IPS DF 4.7 (cell line): ENCODE measurements at regions not wholly inside any gene's neighbourhood (a gene's known extent, or its start where the extent isn't known, plus 50 kb on each side); places are given as distances from the start of the nearest gene placed in this dataset.
"Not testable (repeated sequence)": the region's sequence is repeated elsewhere in the genome, so short reads cannot be mapped to it uniquely, and the experiment has no call there.

Experiments used
- DNase-seq: peaks from one replicate; pipeline ENCODE4 v3.0.0-alpha.2; 2013; ENCODE audit warnings: low spot score; ENCODE audit errors: extremely low read depth

DNA sequence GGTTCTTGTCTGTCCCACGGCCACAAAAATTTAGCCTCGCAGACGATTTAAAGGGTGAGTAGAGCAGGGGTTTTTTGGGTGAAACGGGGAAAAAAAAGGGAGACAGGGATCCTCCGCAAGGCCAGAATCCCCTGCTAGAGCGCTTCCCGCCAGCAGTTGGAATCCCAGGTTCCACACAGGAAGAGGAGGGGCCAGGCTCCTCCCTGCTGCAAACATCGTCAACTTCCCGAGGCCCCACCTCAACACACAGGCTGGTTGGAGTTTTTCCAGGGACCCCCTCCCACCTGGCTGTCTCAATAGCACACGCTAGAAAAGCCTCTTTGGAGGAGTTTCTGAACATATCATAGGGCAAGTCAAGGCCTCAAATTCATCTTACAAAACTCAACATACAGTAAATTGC lies 112.7 kb downstream of the MTERF1 start:
- DNase-seq, result no peak

GRCh38 chr7:91771394-91771793 lies 109.1 kb downstream of the MTERF1 start:
- DNase-seq, result no peak

DNA sequence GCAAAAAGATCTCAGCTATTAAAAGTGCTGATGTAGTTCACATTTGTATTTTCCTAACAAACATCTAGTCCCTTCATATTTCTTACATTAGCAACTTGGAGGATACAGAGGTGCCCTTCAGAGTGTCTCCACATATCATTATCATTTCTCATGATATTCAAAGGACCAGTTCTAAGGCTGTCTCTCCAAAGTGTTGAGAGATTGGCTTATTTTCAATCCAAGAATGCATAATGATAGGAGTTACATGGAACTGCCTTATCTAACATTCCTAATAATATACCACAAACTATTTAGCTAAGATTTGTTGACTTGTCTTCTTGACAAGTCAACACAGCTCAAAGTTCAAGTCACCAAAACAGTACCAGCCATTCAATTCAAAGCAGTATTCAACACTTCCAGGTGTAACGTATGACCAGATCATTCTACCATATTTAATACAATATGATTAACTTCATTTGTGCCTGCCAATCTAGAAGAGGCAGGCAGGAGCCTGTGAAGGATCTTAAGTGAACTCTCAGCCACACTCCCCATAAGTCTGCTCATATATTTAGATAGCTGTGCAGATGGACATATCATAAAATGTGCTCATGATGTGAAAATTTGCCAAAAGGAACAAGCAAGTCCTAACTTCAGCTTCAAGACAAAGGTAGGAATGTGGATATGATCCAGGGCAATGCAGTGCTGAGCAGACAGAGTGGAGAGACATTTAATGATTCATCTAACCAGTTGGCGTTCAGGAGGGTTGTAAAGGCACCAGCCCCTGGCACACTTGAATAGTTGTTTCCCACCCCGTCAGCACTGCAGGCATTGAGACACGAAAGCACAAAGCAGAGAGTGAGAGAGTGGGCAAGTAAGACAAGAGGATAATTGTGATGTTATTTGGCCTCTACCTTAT lies 108.3 kb downstream of the MTERF1 start:
- no peak for DNase-seq

GRCh38 chr7:91776171-91776570 lies 104.3 kb downstream of the MTERF1 start:
- DNase-seq, result no peak

DNA sequence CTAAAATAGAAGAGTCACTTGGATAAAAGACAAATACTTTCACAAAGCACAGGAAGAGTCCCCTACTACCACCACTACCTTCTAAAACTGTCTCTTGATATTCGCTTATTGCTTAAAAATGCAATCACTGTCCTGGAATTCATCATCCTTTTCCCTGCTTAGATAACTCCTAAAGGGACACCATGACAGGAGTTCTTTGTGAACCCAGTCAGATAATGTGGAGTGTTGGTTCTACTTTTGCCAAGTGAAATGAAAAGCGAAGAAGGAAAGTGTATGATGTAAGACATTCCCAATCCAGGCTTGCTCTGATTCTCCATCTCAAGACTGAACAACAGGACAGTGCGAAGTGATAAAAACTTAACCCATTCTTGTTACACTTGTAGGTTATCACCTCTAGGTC lies 103.0 kb downstream of the MTERF1 start:
- DNase-seq, result no peak

DNA sequence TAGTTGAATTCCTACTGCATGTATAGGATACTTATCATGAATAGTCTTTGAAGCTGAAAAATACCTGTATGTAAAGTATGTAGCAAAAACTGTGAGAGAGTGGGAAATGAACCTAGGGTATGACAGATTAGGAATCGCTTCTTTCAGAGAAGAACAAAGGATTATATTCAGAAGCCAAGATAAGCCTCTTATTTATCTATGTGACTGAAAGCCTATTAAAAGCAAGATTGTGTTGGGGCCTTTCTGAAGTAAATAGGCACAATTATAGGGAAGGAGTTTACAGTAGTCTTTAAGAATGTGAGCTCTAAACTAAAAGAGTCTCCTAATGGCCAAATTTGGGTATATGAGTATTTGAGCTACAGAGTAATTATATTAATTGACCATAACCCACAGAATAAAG lies 102.1 kb downstream of the MTERF1 start:
- no peak for DNase-seq

DNA sequence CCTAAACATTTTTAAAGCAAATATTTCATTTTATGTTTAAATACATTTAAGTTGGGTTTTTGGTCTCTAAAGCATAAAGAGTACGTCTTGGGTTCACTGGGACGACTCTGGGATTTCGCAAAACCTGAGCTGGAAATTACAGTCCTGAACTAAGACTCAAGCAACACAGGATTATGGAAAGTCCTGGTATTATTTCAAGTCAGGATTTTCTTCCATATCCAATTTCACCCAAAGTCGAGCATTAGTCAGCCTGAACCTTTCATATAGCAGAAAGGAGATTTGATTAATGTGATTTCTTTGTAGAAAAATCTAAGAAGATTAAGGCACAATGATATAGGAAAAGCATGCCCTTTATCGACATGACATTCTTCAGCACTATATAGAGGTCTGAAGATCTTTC lies 100.0 kb downstream of the MTERF1 start:
- DNase-seq, result no peak

DNA sequence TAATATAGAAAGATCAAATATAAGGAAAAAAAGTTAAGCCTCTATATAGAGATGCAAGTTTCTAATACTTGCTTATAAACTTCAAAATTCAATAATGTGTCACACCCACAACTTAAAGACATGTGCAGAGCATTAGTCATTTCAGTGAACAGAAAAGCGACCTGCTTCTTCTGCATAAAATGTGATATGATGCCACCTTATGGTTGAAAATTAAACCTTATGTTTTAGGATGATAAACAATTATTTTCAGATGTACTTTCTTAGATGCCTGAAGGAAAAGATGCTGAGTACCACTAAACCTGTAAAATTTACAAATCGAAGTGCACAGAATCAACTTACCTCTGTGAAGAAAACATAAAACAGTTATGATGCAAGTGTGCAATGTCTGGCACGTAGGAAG lies 96.0 kb downstream of the MTERF1 start:
- no peak for DNase-seq

GRCh38 chr7:91787931-91788330 lies 92.6 kb downstream of the MTERF1 start:
- no peak for DNase-seq

DNA sequence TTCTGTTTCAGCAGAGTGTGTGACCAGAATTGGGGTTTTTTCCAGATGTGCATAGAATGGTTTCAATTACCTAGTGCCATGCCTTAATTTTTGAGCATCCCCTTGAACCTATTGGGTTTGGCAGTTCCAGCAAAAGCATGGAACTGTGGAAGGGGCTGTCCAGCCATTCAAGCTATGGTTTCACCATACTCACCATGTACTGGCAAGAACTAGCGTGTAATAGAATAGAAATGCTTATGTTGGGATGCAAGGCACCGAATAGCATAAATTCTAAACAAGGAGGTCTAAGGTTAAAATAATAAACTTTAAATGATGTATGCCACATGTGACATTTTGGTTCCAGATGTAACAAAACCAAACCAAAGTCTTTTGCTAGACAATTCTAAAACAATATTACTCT lies 91.4 kb downstream of the MTERF1 start:
- no peak for DNase-seq

GRCh38 chr7:91789558-91789957 lies 90.9 kb downstream of the MTERF1 start:
- DNase-seq, result no peak

- DNase-seq, result not testable (repeated sequence)
Measured at GRCh38 chr7:91790646-91791045, 89.9 kb downstream of the MTERF1 start.

- DNase-seq, result no peak
Measured at GRCh38 chr7:91796122-91796521, 84.4 kb downstream of the MTERF1 start.

- DNase-seq, result no peak
Measured at GRCh38 chr7:91798425-91798824, 82.1 kb downstream of the MTERF1 start.

GRCh38 chr7:91800389-91800788 lies 80.1 kb downstream of the MTERF1 start:
- DNase-seq, result no peak

GRCh38 chr7:91801331-91801983 lies 79.0 kb downstream of the MTERF1 start:
- no peak for DNase-seq

DNA sequence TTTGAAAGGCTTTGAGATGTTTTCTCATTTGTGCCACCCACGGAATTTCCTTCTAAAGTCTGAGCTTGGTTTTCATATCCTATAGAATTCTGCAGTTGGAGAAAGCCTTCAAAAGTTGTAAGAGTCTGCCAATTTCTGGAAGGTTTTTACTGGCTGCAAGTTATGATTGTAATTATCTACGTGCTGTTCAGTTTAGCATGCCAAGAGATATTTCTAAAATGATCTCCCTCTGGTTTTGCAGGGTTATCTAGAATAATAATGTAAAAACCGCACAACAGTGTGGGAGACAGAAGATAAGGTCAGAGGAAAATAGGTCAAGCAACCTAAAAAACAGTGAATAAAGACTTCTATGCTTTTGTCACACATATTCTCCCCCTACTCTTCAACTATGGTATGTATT lies 69.3 kb downstream of the MTERF1 start:
- DNase-seq, result no peak

GRCh38 chr7:91811641-91812040 lies 68.9 kb downstream of the MTERF1 start:
- no peak for DNase-seq

DNA sequence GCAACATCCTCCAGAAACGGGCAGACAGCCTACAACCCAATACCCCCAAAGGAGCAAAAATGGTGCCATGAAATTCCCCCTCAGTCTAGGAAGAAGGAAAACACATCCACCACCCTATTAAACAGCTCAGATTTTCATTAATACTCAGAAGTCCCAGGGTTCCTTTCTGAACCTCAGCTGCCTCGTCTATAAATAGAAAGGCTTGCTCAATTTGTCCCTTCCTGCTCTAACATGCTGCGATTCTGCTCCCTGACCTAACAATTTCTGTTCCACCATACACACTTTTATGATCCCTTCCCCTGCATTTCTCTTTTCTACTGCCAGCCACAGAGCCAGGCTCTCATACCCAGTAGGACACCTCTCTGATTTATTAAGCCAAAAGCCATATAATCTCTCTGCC lies 68.1 kb downstream of the MTERF1 start:
- DNase-seq, result no peak

- DNase-seq, result no peak
Measured at GRCh38 chr7:91814189-91814588, 66.3 kb downstream of the MTERF1 start.
